ENCODE measurements at regions not wholly inside any gene's neighbourhood (a gene's known extent, or its start where the extent isn't known, plus 50 kb on each side); places are given as distances from the start of the nearest gene placed in this dataset.
"Not testable (repeated sequence)": the region's sequence is repeated elsewhere in the genome, so short reads cannot be mapped to it uniquely, and the experiment has no call there.

DNA sequence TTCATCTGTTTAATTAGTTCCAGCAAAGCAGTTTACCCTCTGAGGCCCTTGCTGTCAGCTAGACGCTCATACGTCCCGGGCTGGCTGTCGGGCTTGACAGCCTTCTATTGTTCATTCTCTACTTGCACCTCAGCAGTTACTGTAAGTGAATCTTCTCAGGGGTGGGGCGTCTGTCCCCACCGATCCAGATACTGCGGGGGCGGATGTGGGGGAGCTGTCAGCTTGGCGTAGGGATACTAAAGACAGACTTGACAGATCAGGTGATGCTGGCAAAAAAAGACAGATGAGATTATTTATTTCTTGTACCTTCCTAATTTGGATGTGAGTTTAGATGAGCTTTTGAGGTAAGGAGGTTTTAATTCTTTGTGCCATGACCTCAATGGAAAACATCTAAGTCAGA, 315.3 kb downstream of the NR2F2 start:
- no peak for TF ChIP-seq JUND (IDR thresholded peaks at IDR 0.05; ENCODE audit: low read depth)
- in situ Hi-C loops (cut with HindIII; ENCODE audit: low pct_unique_long_range_greater_than_20kb, low sequenced_read_pairs): no loop called here
- DNase-seq (ENCODE audit: low read depth in 1 of 2, low spot score in 1 of 2): no peak

- in situ Hi-C loops (cut with HindIII; ENCODE audit: low pct_unique_long_range_greater_than_20kb, low sequenced_read_pairs): no loop called here
Observed at GRCh38 chr15:96648866-96649265, 318.4 kb downstream of the NR2F2 start.

GRCh38 chr15:96657096-96657495, 326.6 kb downstream of the NR2F2 start:
- DNase-seq (ENCODE audit: low read depth in 1 of 2, low spot score in 1 of 2): no peak
- in situ Hi-C loops (cut with HindIII; ENCODE audit: low pct_unique_long_range_greater_than_20kb, low sequenced_read_pairs): no loop called here
- no peak for TF ChIP-seq JUND (IDR thresholded peaks at IDR 0.05; ENCODE audit: low read depth)

More at GRCh38 chr15:96648866-96649265, 318.4 kb downstream of the NR2F2 start:
- TF ChIP-seq JUND (IDR thresholded peaks at IDR 0.05; ENCODE audit: low read depth): no peak
- DNase-seq (ENCODE audit: low read depth in 1 of 2, low spot score in 1 of 2): no peak

DNA sequence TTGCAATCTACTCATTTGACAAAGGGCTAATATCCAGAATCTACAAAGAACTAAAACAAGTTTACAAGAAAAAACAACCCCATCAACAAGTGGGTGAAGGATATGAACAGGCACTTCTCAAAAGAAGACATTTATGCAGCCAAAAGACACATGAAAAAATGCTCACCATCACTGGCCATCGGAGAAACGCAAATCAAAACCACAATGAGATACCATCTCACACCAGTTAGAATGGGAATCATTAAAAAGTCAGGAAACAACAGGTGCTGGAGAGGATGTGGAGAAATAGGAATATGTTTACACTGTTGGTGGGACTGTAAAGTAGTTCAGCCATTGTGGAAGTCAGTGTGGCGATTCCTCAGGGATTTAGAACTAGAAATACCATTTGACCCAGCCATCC, 336.5 kb downstream of the NR2F2 start:
- DNase-seq (ENCODE audit: low read depth in 1 of 2, low spot score in 1 of 2); in situ Hi-C loops (cut with HindIII; ENCODE audit: low pct_unique_long_range_greater_than_20kb, low sequenced_read_pairs): not testable (repeated sequence)

DNA sequence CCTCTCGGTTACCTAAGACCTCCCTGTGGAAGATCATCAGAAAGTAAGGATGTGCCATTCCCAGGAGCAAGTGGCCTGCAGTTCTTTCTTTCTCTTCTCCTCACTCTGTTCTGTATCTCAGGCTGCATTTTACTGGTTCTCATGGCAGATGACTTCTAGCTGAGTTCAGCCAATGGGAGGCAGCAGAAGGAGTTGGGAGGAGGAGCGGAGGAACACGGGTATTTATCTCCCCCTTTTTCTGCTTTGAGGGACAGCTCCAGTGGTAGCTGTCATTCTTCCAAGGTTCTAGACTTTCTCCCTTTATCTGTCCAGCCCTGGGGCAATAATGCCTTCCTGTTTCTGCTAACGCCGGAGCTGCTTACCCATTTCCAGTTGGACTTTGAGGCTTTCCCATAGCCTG, 339.9 kb downstream of the NR2F2 start:
- peak in 1 of 2 experiments; percentile 33 for DNase-seq (ENCODE audit: low read depth in 1 of 2, low spot score in 1 of 2)
- in situ Hi-C loops (cut with HindIII; ENCODE audit: low pct_unique_long_range_greater_than_20kb, low sequenced_read_pairs): no loop called here
- TF ChIP-seq JUND (IDR thresholded peaks at IDR 0.05; ENCODE audit: low read depth): no peak

GRCh38 chr15:96672629-96673028, 342.1 kb downstream of the NR2F2 start:
- DNase-seq (ENCODE audit: low read depth in 1 of 2, low spot score in 1 of 2): no peak
- in situ Hi-C loops (cut with HindIII; ENCODE audit: low pct_unique_long_range_greater_than_20kb, low sequenced_read_pairs): no loop called here
- no peak for TF ChIP-seq JUND (IDR thresholded peaks at IDR 0.05; ENCODE audit: low read depth)

DNA sequence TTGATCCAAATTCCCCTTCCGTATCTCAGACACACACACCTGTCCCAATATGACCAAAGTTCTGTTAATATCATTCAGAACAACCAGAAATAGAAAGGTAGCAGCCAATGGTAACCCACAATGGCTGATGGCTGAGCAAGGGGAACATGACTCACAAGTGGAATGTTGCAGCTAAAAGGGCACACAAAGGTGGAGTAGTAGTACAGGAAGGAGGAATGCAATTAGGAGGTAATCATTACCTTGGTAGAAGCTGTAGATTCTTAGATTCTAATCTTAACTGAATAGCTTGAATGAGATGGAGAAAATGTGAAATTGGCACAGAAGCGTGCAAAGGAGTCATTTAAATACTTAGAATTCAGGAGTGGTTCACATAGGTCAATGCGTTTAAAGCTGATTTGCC, 347.9 kb downstream of the NR2F2 start:
- in situ Hi-C loops (cut with HindIII; ENCODE audit: low pct_unique_long_range_greater_than_20kb, low sequenced_read_pairs): no loop called here
- no peak for TF ChIP-seq JUND (IDR thresholded peaks at IDR 0.05; ENCODE audit: low read depth)
- DNase-seq (ENCODE audit: low read depth in 1 of 2, low spot score in 1 of 2): no peak

DNA sequence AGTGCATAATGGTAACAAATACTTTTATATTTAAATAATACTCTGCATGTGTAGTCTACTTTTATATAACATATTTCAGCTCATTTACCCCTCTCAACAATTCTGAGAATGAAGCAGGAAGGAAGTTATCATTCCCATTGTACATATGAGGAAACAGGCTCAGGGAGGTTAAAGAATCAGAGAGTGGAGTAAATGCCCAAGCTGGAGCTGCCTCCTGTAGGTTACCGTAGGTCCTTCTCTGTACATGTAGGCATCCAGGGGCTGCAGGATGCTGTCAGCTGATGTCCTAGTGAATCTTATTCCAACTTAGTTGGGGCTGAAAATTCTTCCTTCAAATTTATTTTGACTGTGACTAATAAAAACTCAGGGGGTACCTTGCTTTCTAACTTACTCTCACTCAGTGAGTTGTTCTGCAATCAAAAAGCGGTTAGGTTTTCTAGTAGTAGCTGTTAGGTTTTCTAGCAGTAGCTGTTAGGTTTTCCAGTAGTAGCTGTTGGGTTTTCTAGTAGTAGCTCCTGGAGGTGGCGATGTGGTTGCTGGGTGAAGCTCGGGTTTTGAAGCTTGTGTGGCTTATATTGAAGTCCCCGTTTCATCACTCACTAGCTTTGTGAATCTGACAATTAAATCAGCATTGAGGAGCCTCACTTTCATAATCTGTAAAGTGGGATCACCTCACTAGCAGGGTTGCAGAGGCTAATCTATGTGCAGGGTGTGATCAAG, 357.0 kb downstream of the NR2F2 start:
- no peak for TF ChIP-seq JUND (IDR thresholded peaks at IDR 0.05; ENCODE audit: low read depth)
- in situ Hi-C loops (cut with HindIII; ENCODE audit: low pct_unique_long_range_greater_than_20kb, low sequenced_read_pairs): no loop called here
- DNase-seq (ENCODE audit: low read depth in 1 of 2, low spot score in 1 of 2): no peak

- no peak for TF ChIP-seq JUND (IDR thresholded peaks at IDR 0.05; ENCODE audit: low read depth)
- in situ Hi-C loops (cut with HindIII; ENCODE audit: low pct_unique_long_range_greater_than_20kb, low sequenced_read_pairs): no loop called here
- DNase-seq (ENCODE audit: low read depth in 1 of 2, low spot score in 1 of 2): no peak
Observed at GRCh38 chr15:96690733-96691132, 360.2 kb downstream of the NR2F2 start.

GRCh38 chr15:96692826-96693225, 362.3 kb downstream of the NR2F2 start:
- no peak for DNase-seq (ENCODE audit: low read depth in 1 of 2, low spot score in 1 of 2)
- in situ Hi-C loops (cut with HindIII; ENCODE audit: low pct_unique_long_range_greater_than_20kb, low sequenced_read_pairs): no loop called here
- TF ChIP-seq JUND (IDR thresholded peaks at IDR 0.05; ENCODE audit: low read depth): no peak

DNA sequence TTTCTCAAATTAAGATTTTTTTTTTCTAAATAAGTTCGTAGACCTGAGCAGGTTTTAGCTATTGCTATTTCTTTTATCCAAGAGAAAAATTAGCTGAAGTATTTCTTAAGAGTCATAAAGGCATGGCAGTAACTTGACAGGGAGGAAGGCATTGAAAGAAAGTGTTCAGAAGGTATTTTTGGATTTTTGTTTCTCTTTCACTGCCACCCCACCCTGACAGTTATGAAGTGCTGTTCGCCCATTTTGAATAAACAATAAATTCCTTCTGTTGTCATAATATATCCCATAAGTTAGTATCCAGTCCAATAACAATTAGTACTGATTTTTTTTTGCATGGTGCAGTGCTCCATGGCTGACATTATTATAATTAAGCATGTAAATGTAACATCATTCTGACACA, 363.0 kb downstream of the NR2F2 start:
- in situ Hi-C loops (cut with HindIII; ENCODE audit: low pct_unique_long_range_greater_than_20kb, low sequenced_read_pairs): no loop called here
- no peak for TF ChIP-seq JUND (IDR thresholded peaks at IDR 0.05; ENCODE audit: low read depth)
- DNase-seq (ENCODE audit: low read depth in 1 of 2, low spot score in 1 of 2): no peak

- no peak for DNase-seq (ENCODE audit: low read depth in 1 of 2, low spot score in 1 of 2)
- in situ Hi-C loops (cut with HindIII; ENCODE audit: low pct_unique_long_range_greater_than_20kb, low sequenced_read_pairs): no loop called here
- no peak for TF ChIP-seq JUND (IDR thresholded peaks at IDR 0.05; ENCODE audit: low read depth)
Observed at GRCh38 chr15:96693990-96694517, 363.6 kb downstream of the NR2F2 start.

- TF ChIP-seq JUND (IDR thresholded peaks at IDR 0.05; ENCODE audit: low read depth): no peak
- in situ Hi-C loops (cut with HindIII; ENCODE audit: low pct_unique_long_range_greater_than_20kb, low sequenced_read_pairs): no loop called here
- DNase-seq (ENCODE audit: low read depth in 1 of 2, low spot score in 1 of 2): no peak
Observed at GRCh38 chr15:96695426-96695825, 364.9 kb downstream of the NR2F2 start.

Measured in T47D (cell line).